ENCODE measurements at regions not wholly inside any gene's neighbourhood (a gene's known extent, or its start where the extent isn't known, plus 50 kb on each side); places are given as distances from the start of the nearest gene placed in this dataset.

- no peak for DNase-seq (ENCODE audit: low read depth)
- CTCF ChIA-PET: no interaction called here
- no peak for TF ChIP-seq CTCF (IDR thresholded peaks at IDR 0.05; ENCODE audit: insufficient read depth, low read depth, low read length)
- POLR2A ChIA-PET: no interaction called here
- no peak overlapping the region for H3K4me3 ChIP-seq (ENCODE audit: low read depth, low read length)
- no peaks in the 10 kb centered on the region for H3K36me3 ChIP-seq (ENCODE audit: control insufficient read depth, insufficient read depth, low read length)
- H3K27me3 ChIP-seq (ENCODE audit: control insufficient read depth, insufficient read depth, low read length): no peaks in the 10 kb centered on the region
Measured at GRCh38 chr2:3040066-3040428, 337.6 kb downstream of the EIPR1 start.

GRCh38 chr2:3039188-3040065 is 338.2 kb downstream of the EIPR1 start:
- CTCF ChIA-PET: no interaction called here
- POLR2A ChIA-PET: no interaction called here
- Histone ChIP-seq H3K4me3 (ENCODE audit: low read depth, low read length) (no peak overlapping the region), H3K36me3 (ENCODE audit: control insufficient read depth, insufficient read depth, low read length) (no peaks in the 10 kb centered on the region), H3K27me3 (ENCODE audit: control insufficient read depth, insufficient read depth, low read length) (no peaks in the 10 kb centered on the region)
- TF ChIP-seq CTCF (IDR thresholded peaks at IDR 0.05; ENCODE audit: insufficient read depth, low read depth, low read length): no peak
- DNase-seq (ENCODE audit: low read depth): no peak

GRCh38 chr2:3038636-3039035 is 339.0 kb downstream of the EIPR1 start:
- no peak for TF ChIP-seq CTCF (IDR thresholded peaks at IDR 0.05; ENCODE audit: insufficient read depth, low read depth, low read length)
- ChIA-PET CTCF (no interaction called here), POLR2A (no interaction called here)
- no peaks in the 10 kb centered on the region for H3K36me3 ChIP-seq (ENCODE audit: control insufficient read depth, insufficient read depth, low read length)
- no peak overlapping the region for H3K4me3 ChIP-seq (ENCODE audit: low read depth, low read length)
- no peaks in the 10 kb centered on the region for H3K27me3 ChIP-seq (ENCODE audit: control insufficient read depth, insufficient read depth, low read length)
- no peak for DNase-seq (ENCODE audit: low read depth)

- TF ChIP-seq CTCF (IDR thresholded peaks at IDR 0.05; ENCODE audit: insufficient read depth, low read depth, low read length): no peak
- no peak for DNase-seq (ENCODE audit: low read depth)
- POLR2A ChIA-PET: no interaction called here
Measured at GRCh38 chr2:3037196-3038194, 340.1 kb downstream of the EIPR1 start.

GRCh38 chr2:3036432-3037125 is 341.0 kb downstream of the EIPR1 start:
- no peaks in the 10 kb centered on the region for H3K36me3 ChIP-seq (ENCODE audit: control insufficient read depth, insufficient read depth, low read length)
- no peaks in the 10 kb centered on the region for H3K27me3 ChIP-seq (ENCODE audit: control insufficient read depth, insufficient read depth, low read length)
- ChIA-PET POLR2A (no interaction called here), CTCF (no interaction called here)
- no peak overlapping the region for H3K4me3 ChIP-seq (ENCODE audit: low read depth, low read length)
- no peak for TF ChIP-seq CTCF (IDR thresholded peaks at IDR 0.05; ENCODE audit: insufficient read depth, low read depth, low read length)
- DNase-seq (ENCODE audit: low read depth): no peak

More at GRCh38 chr2:3037196-3038194, 340.1 kb downstream of the EIPR1 start:
- CTCF ChIA-PET: no interaction called here
- Histone ChIP-seq H3K4me3 (ENCODE audit: low read depth, low read length) (no peak overlapping the region), H3K36me3 (ENCODE audit: control insufficient read depth, insufficient read depth, low read length) (no peaks in the 10 kb centered on the region), H3K27me3 (ENCODE audit: control insufficient read depth, insufficient read depth, low read length) (no peaks in the 10 kb centered on the region)
